Stimulated activated CD4-positive, alpha-beta T cell treated with anti-CD3 and anti-CD28 coated beads, Interleukin-1b, Interleukin-23, amount 100 ng/mL, for 4 hours (primary cell): ENCODE measurements at regions not wholly inside any gene's neighbourhood (a gene's known extent, or its start where the extent isn't known, plus 50 kb on each side); places are given as distances from the start of the nearest gene placed in this dataset.
"Not testable (repeated sequence)": the region's sequence is repeated elsewhere in the genome, so short reads cannot be mapped to it uniquely, and the experiment has no call there.

Experiments used
- DNase-seq, 2 donors: peaks; one replicate each; pipeline ENCODE4 v3.0.0-alpha.2; 2020; ENCODE audit warnings: low read depth in 2 of 2

- DNase-seq, result no peak
Observed at GRCh38 chr2:134019871-134020270, 234.0 kb upstream of the MGAT5 start.

DNA sequence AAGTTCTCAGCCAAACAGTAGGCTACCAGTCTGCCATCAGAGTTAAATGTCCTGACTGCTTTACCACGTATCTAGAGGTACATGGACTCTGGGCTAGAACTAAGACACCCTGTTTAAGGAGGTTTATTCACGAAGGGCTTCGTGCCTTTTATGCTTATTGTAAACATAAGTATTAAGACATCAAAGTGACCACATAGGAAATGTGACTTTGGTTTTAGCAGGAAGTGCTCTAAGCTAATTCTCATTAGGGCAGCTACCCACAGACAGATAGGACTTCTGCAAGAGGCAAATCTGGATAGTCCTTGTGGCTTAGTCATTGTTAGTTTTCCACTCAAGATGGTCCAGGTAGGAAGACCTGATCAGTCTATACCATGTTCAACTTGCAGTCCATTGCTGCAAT lies 233.3 kb upstream of the MGAT5 start:
- no peak for DNase-seq

GRCh38 chr2:134021830-134022524 lies 231.9 kb upstream of the MGAT5 start:
- no peak for DNase-seq

DNA sequence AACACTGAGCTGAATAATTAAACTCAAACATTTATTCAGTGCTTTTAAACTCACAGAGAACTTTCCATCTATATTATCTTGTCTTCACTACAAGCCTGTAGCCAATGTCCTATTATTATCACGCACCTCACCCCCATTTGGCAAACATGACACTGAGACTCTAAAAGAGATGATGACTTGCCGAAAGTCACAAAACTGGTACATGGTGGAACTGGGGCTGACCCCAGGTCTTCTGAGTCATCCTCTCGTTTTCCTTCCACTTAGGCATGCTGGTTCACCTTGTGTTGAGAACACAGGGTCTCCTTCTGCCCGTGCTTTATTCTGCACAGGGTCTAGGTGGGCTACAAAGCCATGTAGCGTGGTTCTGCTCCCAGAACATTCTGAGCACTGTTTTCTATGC lies 230.0 kb upstream of the MGAT5 start:
- no peak for DNase-seq

GRCh38 chr2:134027980-134028379 lies 225.9 kb upstream of the MGAT5 start:
- no peak for DNase-seq

DNA sequence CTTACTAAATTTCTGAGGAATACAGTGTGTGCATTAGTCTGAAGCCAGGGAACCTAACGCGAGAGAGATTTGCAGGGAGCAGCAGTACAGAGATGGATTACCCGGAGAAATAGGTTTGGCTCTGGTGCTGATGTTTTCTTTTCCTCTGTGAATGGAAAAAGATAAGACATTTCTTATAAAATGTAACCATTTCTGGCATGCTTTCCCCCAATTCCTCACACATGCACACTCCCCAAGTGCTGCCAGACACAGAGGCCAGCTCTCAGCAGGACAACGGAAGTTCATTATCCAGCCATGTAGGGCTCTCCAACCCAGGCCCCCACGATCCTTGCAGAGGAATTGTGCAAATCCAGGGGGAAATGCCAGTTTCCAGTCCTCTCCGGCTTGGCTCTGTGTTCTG lies 224.5 kb upstream of the MGAT5 start:
- no peak for DNase-seq

- no peak for DNase-seq
Observed at GRCh38 chr2:134031539-134031938, 222.3 kb upstream of the MGAT5 start.

DNA sequence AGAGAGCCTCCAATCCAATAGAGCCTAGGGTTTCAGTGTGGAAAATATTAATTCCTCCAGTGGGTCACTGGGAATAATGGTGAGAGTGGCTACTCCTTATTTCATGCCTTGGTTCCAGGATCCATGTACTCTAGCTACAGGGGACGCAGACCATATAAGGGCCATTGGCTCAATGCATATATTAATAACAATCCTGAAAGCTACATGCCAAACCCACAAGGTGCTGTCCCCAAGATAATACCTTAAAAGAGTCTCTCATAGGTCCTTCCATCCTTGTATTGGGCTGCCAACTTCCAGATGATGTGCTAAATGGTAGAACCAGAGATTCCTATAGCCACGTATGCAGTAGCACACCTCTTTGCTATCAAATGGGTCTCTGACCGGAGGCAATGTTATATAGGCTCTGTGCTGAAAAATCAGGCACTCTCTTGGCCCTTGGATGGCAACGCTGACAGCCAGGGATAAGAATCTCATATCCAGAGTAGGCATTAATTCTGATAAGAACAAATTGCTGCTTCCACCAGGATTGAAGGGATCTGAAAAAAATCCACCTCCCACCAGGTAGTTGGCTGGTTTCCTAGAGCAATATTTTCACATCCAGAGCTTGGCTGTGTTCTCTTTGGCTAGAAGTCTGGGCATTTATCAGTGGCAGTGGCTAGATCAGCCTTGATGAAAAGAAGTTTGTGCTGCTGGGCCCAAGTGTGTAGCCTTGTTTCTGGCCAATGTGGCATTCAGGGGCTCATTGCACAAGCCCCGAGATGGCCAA lies 218.1 kb upstream of the MGAT5 start:
- DNase-seq, result no peak

DNA sequence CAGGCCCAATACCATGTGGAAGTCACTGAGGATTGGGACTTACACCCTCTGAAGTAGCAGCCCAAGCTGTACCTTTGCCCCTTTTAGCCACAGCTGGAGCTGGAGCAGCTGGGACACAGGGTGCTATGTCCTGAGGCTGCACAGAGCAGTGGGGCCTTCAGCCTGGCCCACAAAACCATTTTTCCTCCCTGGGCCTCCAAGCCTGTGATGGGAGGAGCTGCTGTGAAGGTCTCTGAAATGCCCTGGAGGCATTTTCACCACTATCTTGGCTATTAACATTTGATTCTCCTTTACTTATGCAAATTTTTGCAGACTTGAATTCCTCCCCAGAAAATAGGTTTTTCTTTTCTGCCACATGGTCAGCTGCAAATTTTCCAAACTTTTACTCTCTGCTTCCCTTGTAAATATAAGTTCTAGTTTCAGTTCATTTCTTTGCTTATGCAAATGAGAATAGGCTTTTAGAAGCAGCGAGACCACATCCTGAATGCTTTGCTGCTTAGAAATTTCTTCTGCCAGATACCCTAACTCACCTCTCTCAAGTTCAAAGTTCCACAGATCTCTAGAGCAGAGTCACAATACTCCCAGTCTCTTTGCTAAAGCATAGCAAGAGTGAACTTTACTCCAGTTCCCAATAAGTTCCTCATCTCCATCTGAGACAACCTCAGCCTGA lies 213.8 kb upstream of the MGAT5 start:
- DNase-seq, result no peak

GRCh38 chr2:134040626-134041172 lies 213.2 kb upstream of the MGAT5 start:
- not testable (repeated sequence) for DNase-seq

DNA sequence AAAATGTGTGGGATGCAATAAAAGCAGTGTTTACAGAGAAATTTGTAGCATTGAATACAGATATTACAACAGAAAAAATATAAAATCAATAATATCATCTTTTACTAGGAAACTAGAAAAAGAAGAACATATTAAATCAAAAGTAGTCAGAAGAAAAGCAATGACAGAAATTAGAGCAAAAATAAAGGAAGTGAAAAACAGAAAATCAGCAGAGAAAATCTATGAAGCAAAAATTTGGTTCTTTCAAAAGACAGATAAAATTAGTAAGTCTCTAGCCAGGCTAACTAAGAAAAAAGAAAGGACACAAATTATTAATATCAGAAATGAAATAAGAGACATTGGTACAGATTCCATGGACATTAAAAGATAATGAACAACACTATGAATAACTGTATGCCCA lies 212.0 kb upstream of the MGAT5 start:
- DNase-seq, result no peak

- DNase-seq, result not testable (repeated sequence)
Observed at GRCh38 chr2:134043028-134043427, 210.8 kb upstream of the MGAT5 start.

DNA sequence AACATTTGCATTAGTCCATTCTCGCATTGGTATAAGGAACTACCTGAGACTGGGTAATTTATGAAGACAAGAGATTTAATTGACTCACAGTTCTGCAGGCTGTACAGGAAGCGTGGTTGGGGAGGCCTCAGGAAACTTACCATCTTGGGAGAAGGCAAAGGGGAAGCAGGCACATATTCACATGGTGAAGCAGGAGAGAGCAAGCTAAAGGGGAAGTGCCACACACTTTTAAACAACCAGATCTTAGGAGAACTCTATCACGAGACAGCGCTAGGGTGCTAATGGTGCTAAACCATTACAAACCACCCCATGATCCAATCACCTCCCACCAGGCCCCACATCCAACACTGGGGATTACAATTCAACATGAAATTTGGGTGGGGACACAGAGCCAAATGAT lies 201.7 kb upstream of the MGAT5 start:
- no peak for DNase-seq

DNA sequence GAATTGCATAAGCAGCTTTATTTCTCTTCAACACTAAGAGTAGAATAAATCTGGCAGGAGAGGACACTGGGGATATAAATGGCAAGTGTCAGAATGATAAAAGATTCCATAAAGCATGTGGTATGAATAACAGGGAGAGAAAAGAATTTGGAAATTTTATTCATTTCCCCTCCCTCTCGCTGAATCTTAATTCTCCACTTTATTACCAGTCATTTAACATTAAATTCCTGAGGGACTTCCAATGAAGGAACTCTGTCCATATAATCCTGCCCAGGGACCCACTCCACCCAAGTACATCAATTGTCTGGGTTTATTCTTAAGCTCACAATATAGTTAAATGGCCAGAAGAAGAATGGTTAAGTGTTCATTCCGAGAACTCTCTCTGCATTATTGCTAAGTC lies 197.7 kb upstream of the MGAT5 start:
- no peak for DNase-seq

GRCh38 chr2:134061066-134061465 lies 192.8 kb upstream of the MGAT5 start:
- DNase-seq, result not testable (repeated sequence)

DNA sequence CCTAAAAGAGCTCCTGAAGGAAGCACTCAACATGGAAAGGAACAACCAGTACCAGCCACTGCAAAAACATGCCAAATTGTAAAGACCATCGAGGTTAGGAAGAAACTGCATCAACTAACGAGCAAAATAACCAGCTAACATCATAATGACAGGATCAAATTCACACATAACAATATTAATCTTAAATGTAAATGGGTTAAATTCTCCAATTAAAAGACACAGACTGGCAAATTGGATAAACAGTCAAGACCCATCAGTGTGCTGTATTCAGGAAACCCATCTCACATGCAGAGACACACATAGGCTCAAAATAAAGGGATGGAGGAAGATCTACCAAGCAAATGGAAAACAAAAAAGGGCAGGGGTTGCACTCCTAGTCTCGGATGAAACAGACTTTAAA lies 191.6 kb upstream of the MGAT5 start:
- DNase-seq, result not testable (repeated sequence)

GRCh38 chr2:134063916-134064315 lies 190.0 kb upstream of the MGAT5 start:
- DNase-seq, result not testable (repeated sequence)

DNA sequence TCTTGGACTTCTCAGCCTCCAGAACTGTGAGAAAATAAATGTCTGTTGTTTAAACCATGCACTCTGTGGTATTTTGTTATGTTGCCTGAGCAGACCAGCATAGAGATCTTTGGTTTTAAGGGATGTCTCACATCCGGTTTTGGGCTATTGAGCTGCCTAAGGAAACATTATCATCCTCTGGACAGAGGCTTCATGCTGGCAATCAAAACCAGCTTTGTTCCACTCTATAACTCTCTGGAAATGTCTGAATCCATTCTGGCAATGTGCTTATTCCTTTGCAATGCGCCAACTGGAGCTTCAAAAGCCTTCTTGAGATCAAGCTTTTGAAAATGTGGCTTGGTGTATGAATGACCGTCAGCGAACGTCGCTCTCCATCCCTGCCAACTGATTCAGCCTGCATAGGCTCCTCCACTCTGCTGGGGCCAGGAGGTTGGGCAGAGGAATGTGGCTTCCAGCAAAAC lies 183.6 kb upstream of the MGAT5 start:
- DNase-seq, result no peak

DNA sequence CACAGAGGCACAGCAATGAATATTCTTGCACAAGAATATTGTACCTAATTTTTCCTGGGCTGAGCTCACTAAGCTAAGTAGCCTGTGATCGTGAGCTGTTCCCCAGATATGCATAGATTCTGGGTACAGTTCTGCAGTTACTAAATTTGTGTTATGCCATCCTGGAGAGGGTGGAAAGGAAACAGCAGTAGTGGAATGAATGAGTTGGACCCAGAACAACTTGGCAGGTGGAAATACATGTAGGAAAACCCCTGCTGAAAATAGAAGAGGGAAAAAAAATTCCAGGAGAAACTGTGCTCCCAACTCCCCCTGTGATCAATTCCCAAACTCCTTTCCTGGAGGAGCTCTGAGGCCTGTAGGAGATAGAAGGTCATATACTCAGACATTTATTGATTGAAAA lies 181.5 kb upstream of the MGAT5 start:
- DNase-seq, result no peak

DNA sequence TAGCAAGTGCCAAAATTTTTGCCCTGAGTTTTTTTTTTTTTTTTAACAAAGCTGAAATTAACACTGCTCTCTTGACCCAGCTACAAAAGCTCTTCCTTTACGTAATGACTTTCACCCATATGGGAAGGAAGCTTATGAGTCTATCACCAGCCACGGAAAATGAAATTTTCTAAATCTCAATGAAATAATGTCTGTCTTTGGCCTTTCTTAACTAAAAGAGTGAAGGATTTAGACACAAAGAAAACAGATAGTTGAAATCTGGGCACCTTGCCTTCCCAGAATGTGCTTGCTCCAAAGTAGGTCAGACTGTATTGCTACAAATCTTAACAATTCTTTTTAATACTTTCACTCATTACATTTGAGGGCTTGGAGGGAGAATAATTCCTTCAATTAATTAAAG lies 180.8 kb upstream of the MGAT5 start:
- DNase-seq, result no peak

- no peak for DNase-seq
Observed at GRCh38 chr2:134074619-134075018, 179.3 kb upstream of the MGAT5 start.

- DNase-seq, result no peak
Observed at GRCh38 chr2:134075204-134075603, 178.7 kb upstream of the MGAT5 start.

DNA sequence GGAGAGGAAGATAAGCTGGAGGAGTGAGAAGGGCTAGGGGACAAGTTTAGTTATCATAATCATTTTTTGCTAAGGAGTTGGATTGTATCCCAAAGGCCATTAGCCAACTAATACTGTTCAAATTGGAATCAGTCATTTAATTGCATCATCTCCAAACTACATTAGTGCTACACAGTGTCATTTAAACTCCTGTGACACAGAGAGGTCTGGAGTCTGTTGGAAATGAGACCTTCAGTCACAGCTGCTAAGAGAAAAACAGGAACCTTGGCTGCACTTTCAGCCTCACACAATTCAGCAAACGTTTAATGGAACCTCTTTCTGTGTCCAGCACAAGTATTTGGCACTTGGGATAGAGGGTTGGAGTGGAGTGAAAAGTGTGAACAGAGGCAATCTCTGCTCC lies 175.5 kb upstream of the MGAT5 start:
- DNase-seq, result no peak
